HG03558 (cell line): ENCODE measurements at regions not wholly inside any gene's neighbourhood (a gene's known extent, or its start where the extent isn't known, plus 50 kb on each side); places are given as distances from the start of the nearest gene placed in this dataset.
"Not testable (repeated sequence)": the region's sequence is repeated elsewhere in the genome, so short reads cannot be mapped to it uniquely, and the experiment has no call there.

Source experiments
- ATAC-seq: cut with Tn5 transposase; IDR thresholded peaks from one replicate; pipeline ENCODE4 v1.9.1; 2021; ENCODE audit warnings: moderate number of reproducible peaks; ENCODE audit not compliant: unreplicated experiment; ENCODE audit errors: extremely low read depth

DNA sequence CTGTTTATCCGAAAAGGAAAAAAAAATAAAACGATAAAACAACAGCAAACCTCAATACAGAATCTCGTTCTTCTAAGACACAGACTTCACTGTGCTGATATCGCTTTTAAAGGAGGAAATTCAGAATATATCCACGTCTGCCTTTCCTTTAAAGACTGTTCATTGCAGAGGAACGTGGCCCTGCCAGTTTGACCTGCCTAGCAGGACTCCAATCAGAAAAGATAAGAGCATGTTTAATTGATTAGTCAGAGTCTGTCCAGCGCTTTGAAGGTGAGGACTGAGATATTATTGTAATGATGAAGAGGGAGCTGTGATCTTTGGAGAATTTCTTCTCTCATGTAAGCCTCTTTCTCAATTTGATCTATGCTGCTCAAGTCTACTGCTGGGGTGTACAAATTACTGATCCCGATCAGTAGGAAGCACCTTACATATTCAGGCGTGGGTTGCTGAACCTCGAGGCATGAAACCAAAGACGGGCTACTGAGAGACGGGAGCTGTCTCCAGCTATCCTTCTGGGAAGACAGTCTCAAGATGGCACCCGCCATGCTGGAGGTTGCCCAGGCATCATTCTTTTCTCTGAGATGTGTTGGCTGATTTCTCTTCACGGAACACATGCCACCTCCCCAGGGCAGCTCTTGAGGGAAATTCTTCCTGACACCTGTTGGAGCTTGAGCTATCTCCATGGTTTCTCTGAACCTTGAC, 146.1 kb downstream of the SHOX start:
- no peak for ATAC-seq

DNA sequence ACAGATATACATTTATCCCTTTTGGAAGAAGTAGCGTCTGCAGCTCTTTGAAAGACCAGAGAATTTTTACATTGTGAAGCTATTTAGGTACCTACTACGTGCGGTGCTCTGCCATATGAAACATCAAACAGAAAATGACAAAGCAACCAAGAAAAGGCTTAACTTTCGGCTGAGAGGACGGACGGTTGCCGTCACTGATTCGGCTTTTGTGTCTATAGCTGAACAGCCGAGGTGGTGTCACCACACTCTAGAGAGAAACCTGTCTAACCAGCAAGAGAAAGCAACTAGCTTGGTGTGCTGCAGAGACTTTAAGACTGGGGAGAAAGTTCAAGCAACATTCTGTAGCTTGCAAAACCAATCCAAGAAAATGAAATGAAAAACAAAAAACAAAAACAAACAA, 145.5 kb downstream of the SHOX start:
- ATAC-seq = no peak

DNA sequence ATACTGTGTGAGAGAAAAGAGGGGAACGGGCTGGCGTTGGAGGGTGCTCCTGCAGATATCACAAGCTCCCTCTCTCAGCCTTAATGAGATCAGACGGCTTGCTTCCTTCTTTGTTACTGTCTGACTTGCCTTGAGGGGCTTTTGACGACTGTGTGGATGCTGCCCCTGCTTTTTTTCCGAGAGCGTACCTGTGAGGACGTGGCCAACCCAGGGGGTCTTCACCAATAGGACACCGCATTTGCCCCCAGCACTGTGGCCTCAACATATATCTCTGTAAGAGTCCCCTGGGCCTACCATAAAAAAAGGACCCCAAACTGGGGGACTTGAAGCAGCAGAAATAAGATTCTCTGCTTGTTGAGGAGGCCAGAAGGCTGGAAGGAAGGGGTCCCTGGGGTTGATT, 143.9 kb downstream of the SHOX start:
- no peak for ATAC-seq

DNA sequence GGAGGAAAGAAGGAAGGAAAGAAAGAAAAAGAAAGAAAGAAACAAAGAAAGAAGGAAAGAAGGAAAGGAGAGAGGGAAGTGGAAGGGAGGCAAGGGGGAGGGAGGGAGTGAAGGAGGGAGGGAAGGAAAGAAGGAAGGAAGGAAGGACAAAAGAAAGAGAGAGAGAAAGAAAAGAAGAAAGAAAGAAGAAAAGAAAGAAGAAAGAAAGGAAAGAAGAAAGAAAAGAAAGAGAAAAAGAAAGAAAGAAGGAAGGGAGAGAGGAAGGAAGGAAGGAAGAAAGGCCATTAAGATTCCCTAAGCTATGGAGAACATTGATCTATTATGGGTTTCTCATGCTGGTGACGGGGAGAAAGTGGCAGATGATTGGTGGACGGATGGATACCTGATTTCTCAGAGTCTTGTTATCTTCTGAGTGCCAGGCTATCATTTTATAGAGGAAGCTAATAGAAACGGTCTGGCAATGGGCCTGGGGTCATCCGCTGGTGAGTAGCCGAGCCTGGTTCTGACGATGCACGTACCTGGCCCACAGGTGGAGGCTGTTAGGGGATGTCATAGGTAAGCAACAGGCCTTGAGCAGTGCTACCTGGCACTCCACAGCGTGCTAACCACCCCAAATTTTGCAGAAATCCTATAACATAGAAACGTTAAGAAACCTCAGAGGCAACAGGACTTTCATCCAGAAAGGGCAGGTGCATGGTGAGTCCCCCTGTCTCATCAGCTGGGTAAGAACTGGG, 142.9 kb downstream of the SHOX start:
- ATAC-seq = no peak

DNA sequence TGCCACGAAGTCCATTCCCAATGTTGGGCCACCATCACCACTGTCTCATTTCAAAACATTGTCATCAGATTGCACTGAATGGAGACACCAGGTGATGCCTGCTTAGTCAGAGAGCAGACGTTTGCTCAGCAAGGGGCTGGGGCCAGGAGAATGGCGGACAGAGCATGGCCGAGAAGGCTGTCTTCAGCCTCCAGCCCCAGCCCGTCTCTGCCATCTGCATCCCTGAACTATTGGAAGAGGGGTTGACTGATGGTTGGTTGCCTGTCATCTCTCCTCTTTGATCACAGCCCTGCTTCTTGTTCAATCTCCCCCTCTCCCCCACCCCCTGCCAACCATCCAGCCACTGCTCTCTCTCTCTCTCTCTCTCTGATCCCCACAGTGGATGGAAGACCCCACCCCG, 140.9 kb downstream of the SHOX start:
- ATAC-seq = no peak

DNA sequence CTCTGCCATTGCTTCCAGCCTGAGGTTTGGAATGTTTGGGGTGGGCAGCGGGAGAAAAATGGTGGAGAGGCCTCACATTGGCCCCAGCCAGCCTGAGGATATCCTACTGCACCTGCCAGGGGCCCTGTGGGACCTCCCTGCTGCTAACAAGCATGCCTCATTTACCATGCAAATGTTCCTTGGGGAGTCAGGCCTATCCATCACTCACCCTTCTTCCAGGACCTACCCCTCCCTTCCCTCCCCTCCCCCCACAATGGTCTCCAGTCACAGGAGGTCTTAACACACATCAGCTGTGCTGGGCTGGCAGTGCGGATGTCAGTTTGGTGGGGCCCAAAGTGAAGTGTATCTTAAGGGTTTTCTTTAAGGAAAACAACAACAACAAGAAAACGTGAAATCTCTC, 139.2 kb downstream of the SHOX start:
- no peak for ATAC-seq

DNA sequence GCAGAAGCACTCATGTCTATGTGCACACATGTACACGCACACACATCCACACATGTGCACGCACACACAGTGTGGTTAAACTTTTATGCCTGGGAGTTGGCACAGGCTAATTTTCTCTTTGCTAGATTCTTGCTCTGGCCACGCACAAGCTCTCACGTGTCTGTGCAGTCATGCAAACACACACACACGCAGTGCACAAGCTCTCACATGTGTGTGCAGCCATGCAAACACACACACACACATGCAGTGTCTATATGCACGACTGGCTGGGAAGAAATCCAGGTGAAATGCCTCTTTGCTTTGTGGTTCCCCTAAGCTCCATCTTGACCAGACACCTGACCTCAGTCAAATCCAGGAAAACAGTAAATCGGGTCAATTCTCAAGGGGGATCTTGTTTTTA, 138.0 kb downstream of the SHOX start:
- ATAC-seq = no peak

DNA sequence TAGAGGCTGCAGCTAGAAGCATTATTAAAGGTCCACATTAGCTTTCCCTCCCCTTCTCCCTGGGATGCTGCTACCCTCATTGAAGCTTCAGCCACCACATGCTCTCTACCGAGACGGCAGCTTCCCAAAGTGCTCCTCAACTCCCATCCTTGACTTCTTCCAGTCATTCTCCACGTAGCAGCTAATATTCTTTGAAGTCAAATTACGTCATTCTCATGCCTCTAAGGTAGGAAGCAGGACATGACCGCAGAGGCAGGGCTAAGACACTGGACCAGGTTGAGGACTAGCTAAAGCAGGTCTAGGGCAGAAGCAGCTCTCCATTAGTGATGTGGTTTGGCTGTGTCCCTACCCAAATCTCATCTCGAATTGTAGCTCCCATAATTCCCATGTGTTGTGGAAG, 128.3 kb downstream of the SHOX start:
- ATAC-seq = no peak

DNA sequence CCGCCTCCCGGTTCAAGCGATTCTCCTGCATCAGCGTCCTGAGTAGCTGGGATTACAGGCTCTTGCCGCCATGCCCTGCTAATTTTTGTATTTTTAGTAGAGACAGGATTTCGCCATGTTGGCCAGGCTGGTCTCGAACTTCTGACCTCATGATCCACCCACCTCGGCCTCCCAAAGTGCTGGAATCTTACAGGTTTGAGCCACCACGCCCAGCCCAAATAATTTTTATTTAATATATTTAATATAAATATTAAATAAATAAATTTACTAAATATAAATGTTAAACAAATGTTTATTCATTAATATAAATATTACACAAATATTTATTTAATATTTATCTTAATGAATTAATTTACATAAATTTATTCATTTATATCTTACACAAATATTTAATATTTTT, 120.2 kb downstream of the SHOX start:
- ATAC-seq = no peak

DNA sequence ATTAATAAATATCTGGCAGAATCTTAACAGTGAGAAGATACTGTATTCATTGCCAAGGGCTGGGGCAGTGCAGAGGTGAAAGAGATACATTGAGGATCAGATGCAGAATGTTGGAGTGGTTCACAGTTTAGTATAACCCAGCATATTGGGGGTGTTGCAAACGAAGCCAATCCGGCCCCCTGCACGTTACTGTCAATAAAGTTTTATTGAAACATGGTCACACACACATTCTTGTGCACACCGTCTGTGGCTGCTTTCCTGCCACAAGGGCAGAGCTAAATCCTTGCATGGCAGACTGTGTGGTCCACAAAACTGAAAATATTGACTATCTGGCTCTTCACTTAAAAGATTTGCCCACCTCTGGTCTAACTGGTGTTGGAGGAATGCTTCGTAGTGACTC, 119.7 kb downstream of the SHOX start:
- ATAC-seq = no peak

DNA sequence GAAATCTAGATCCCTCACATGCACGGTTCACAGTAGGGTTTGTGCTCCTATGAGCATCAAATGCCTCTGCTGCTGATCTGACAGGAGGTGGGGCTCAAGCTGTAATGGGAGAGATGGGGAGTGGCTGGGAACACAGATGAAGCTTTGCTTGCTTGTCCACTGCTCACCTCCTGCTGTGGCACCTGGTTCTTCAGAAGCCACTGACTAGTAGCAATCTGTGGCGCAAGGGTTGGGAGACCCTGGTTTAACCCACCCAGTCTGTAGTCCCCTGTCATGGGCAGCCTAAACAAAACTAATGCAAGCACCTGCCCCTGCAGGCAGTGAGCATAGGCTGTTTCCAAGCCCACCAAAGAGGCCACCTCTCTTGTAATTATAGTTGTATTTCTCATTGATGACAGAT, 116.6 kb downstream of the SHOX start:
- ATAC-seq = no peak

DNA sequence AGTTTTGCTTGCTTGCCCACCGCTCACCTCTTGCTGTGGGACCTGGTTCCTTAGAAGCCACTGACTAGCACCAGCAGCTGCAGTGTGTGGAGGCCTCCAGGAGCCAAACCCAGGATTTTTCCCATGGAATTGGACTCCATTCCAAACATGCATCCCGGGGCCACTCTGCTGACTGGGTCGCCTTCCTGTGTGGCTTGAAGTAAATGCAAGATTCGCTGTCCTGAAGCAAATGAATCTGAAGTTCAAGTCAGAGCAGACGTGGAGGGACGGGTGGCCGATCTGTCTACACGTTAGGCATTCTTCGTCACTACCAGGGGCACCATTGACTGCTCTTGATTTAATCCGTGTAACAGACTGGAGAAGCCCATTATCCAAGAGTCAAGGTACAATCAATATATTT, 109.0 kb downstream of the SHOX start:
- ATAC-seq = no peak

DNA sequence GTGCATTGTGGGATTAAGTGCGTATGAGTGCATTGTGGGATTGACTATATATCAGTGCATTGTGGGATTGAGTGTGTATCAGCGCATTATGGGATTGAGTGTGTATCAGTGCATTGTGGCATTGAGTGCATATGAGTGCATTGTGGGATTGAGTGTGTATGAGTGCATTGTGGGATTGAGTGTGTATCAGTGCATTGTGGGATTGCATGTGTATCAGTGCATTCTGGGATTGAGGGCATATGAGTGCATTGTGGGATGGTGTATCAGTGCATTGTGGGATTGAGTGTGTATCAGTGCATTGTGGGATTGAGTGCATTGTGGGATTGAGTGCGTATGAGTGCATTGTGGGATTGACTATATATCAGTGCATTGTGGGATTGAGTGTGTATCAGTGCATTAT, 106.4 kb downstream of the SHOX start:
- ATAC-seq = not testable (repeated sequence)

DNA sequence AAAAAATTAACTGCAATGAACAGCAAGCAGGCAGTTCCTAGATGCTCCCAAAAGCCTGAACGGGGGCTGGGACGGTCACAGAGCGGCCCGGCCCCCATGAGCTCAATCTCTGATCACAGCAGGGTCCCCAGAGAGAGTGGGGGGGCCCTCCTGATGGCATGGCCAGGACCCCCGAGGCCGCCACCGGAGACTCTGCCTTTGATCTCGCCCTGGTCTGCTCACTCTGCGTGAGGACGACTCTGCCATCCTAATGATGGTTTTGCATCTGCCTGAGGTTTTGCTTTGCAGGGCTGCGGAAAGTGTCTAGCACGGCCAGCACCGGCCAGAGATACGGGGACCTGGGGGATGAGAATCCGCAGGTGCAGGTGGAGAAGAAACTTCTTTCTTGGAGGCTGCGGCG, 103.8 kb downstream of the SHOX start:
- no peak for ATAC-seq

DNA sequence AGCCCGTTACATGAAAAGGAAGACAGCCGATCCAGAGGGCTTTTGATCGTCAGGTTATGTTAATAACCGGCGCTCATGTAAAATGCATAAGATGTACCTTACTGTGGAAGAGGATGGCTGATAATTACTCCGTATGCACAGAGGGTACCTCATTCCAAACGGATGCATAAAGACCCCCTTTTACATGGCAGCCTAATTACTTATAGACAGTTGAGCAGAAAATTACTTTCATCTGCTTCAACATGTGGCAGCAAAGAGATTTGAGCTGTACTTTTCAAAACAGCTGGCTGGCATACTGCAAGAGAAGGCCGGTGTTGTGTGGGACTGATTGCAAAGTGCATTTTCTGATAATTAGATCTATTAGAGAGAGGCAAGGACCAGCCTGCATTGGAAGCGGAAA, 103.4 kb downstream of the SHOX start:
- ATAC-seq = no peak

DNA sequence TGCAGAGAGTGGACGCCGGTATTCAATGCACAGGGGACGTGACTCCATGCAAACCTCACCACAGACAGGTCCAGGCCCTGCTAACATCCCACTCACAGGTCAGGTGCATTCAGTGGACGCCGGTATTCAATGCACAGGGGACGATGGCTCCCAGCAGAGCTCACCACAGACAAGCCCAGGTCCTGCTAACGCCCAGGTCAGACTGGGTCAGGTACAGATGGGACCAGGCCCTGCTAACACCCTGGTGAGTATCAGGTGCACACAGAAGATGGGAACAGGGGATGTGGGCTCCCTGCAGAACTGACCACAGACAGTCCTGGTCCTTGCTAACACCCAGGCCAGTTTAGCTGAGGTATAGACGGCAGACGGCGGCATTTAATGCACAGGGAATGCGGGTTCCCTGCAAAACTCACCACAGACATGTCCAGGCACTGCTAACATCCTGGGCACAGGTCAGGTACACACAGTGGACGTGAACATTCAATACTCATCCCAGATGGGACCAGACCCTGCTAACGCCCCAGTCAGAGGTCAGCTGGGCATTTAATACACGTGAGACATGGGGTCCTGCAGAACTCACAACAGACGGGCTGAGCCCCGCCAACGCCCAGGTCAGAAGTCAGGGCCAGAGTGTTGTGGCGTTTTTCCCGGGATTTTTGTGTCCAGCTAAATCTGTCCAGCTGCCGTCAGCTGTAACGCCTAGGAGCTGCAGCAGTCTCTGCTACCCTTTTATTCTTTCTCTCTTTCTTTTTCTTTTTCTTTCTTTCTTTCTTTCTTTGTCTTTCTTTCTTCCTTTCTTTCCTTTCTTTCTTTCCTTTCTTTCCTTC, 99.2 kb downstream of the SHOX start:
- no peak for ATAC-seq

DNA sequence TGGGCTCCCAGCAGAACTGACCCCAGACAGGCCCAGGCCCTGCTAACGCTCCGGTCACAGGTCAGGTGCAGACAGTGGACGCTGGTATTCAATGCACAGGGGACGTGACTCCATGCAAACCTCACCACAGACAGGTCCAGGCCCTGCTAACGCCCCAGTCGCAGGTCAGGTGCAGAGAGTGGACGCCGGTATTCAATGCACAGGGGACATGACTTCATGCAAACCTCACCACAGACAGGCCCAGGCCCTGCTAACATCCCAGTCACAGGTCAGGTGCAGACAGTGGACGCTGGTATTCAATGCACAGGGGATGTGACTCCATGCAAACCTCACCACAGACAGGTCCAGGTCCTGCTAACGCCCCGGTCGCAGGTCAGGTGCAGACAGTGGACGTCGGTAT, 98.5 kb downstream of the SHOX start:
- not testable (repeated sequence) for ATAC-seq

DNA sequence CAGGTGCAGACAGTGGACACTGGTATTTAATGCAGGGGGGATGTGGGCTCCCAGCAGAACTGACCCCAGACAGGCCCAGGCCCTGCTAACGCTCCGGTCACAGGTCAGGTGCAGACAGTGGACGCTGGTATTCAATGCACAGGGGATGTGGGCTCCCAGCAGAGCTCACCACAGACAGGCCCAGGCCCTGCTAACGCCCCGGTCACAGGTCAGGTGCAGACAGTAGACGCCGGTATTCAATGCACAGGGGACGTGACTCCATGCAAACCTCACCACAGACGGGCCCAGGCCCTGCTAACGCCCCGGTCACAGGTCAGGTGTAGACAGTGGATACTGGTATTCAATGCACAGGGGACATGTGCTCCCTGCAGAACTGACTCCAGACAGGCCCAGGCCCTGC, 98.0 kb downstream of the SHOX start:
- ATAC-seq = not testable (repeated sequence)

DNA sequence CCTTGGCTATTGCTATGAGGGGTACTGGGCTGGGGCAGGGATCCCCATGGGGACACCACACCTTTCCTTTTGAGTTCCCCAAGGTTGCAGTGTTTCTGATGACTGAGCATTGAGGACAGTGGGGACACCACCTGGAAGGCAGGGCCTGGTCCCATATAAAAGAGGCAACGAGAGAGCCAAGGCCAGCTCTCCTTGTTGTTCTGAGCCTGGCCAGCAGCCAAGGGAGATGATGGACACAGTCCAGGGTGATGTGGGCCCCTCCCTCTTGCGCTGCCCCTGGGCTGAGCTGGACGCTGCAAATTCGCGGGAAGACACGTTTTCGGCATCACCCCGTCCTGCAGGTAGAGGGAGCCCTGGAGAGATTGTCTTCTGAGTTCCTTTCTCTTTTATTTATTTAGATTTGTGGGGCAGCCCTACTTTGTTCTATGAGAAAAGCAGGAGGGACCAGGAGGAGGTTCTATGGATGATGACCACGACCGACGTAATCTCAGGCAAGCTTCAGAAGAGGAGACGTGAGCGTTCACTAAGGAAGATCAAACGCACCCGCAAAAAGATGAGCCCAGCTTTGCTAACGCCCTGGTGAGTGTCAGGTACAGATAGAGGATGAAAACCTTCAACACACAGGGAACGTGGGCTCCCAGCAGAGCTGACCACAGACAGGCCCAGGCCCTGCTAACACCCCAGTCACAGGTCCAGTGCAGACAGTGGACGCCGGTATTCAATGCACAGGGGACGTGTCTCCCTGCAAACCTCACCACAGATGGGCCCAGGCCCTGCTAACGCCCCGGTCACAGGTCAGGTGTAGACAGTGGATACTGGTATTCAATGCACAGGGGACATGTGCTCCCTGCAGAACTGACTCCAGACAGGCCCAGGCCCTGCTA, 97.4 kb downstream of the SHOX start:
- ATAC-seq = no peak

DNA sequence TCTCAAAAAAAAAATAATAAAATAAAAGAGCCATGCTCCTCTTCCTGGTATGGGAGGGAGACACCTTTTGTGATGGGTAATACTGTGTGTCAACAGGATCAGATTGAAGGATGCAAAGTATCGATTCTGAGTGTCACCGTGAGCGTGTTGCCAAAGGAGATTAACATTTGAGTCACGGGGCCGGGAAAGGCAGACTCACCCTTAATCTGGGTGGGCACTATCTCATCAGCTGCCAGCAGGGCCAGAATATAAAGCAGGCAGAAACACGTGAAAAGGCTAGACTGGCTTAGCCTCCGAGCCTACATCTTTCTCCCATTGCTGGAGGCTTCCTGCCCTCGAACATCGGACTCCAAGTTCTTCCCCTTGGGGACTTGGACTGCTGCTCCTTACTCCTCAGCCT, 95.4 kb downstream of the SHOX start:
- ATAC-seq = no peak
